ENCODE measurements at regions not wholly inside any gene's neighbourhood (a gene's known extent, or its start where the extent isn't known, plus 50 kb on each side); places are given as distances from the start of the nearest gene placed in this dataset.

GRCh38 chr2:12818416-12819102 is 101.8 kb downstream of the TRIB2 start:
- DNase-seq (ENCODE audit: low spot score), result no peak
- Mint-ChIP-seq H3K4me1 (peaks cover 10% of the 10 kb centered on the region), H3K9me3 (no peaks in the 10 kb centered on the region), H3K27me3 (ENCODE audit: insufficient read depth, low read depth) (no peaks in the 10 kb centered on the region), H3K27ac (no peak overlapping the region), H3K4me3 (no peak overlapping the region), H3K36me3 (no peaks in the 10 kb centered on the region)
- Histone ChIP-seq H2AFZ (replicated peaks) (no peak overlapping the region), H3K9ac (no peak overlapping the region), H4K20me1 (ENCODE audit: low read depth) (no peaks in the 10 kb centered on the region), H3K27ac (no peak overlapping the region), H3K4me1 (no peaks in the 10 kb centered on the region), H3K79me2 (ENCODE audit: low read depth) (no peaks in the 10 kb centered on the region), H3K4me2 (no peak overlapping the region), H3K36me3 (no peaks in the 10 kb centered on the region), H3K9me3 (ENCODE audit: low read depth) (no peaks in the 10 kb centered on the region), H3K27me3 (no peaks in the 10 kb centered on the region), H3F3A (ENCODE audit: low read depth) (no peaks in the 10 kb centered on the region), H3K4me3 (no peak overlapping the region)
- TF ChIP-seq EZH2 (IDR thresholded peaks at IDR 0.05), result no peak
- no peak for TF ChIP-seq CTCF (IDR thresholded peaks at IDR 0.05)
- TF ChIP-seq EZH2phosphoT487 (IDR thresholded peaks at IDR 0.05), result no peak

GRCh38 chr2:12819103-12819475 is 102.4 kb downstream of the TRIB2 start:
- peaks cover 15% of the 10 kb centered on the region for H3K4me1 Mint-ChIP-seq
- DNase-seq (ENCODE audit: low spot score), result no peak
- no peak overlapping the region for H3K9ac ChIP-seq
- no peak overlapping the region for H3K27ac Mint-ChIP-seq
- TF ChIP-seq EZH2phosphoT487 (IDR thresholded peaks at IDR 0.05), result no peak
- no peak for TF ChIP-seq EZH2 (IDR thresholded peaks at IDR 0.05)
- no peak for TF ChIP-seq CTCF (IDR thresholded peaks at IDR 0.05)
- H3K4me3 Mint-ChIP-seq, result no peak overlapping the region
- H3K9me3 Mint-ChIP-seq, result no peaks in the 10 kb centered on the region
- H3K79me2 ChIP-seq (ENCODE audit: low read depth), result no peaks in the 10 kb centered on the region
- H3K4me1 ChIP-seq, result no peaks in the 10 kb centered on the region
- H3K4me3 ChIP-seq, result no peak overlapping the region
- no peak overlapping the region for H3K4me2 ChIP-seq
- no peaks in the 10 kb centered on the region for H3K27me3 ChIP-seq
- H3K9me3 ChIP-seq (ENCODE audit: low read depth), result no peaks in the 10 kb centered on the region
- no peak overlapping the region for H3K27ac ChIP-seq
- H3F3A ChIP-seq (ENCODE audit: low read depth), result no peaks in the 10 kb centered on the region
- no peak overlapping the region for H2AFZ ChIP-seq (replicated peaks)
- H3K36me3 ChIP-seq, result no peaks in the 10 kb centered on the region
- H3K27me3 Mint-ChIP-seq (ENCODE audit: insufficient read depth, low read depth), result peaks cover 3% of the 10 kb centered on the region
- no peaks in the 10 kb centered on the region for H4K20me1 ChIP-seq (ENCODE audit: low read depth)
- H3K36me3 Mint-ChIP-seq, result no peaks in the 10 kb centered on the region

GRCh38 chr2:12819721-12820120 is 103.0 kb downstream of the TRIB2 start:
- Histone ChIP-seq H2AFZ (replicated peaks) (no peak overlapping the region), H3K79me2 (ENCODE audit: low read depth) (no peaks in the 10 kb centered on the region), H3K4me1 (peaks cover 3% of the 10 kb centered on the region), H3K4me3 (no peak overlapping the region), H3K9me3 (ENCODE audit: low read depth) (no peaks in the 10 kb centered on the region), H3K4me2 (no peak overlapping the region), H4K20me1 (ENCODE audit: low read depth) (no peaks in the 10 kb centered on the region), H3K27ac (no peak overlapping the region), H3K36me3 (no peaks in the 10 kb centered on the region), H3F3A (ENCODE audit: low read depth) (no peaks in the 10 kb centered on the region), H3K27me3 (no peaks in the 10 kb centered on the region), H3K9ac (no peak overlapping the region)
- Mint-ChIP-seq H3K27ac (no peak overlapping the region), H3K4me3 (no peak overlapping the region), H3K36me3 (no peaks in the 10 kb centered on the region), H3K27me3 (ENCODE audit: insufficient read depth, low read depth) (peaks cover 4% of the 10 kb centered on the region), H3K9me3 (no peaks in the 10 kb centered on the region), H3K4me1 (peaks cover 20% of the 10 kb centered on the region)
- no peak for DNase-seq (ENCODE audit: low spot score)
- TF ChIP-seq EZH2phosphoT487 (IDR thresholded peaks at IDR 0.05), result no peak
- TF ChIP-seq CTCF (IDR thresholded peaks at IDR 0.05), result no peak
- no peak for TF ChIP-seq EZH2 (IDR thresholded peaks at IDR 0.05)
